Body of pancreas (tissue), 4 donors: ENCODE measurements at regions not wholly inside any gene's neighbourhood (a gene's known extent, or its start where the extent isn't known, plus 50 kb on each side); places are given as distances from the start of the nearest gene placed in this dataset.

Experiments used
- ATAC-seq: fragments of 150-250 bp; one replicate; pipeline ENCODE4 v1.9.1; 2016
- DNase-seq, 4 donors: peaks; one replicate each; pipeline ENCODE4 v3.0.0-alpha.2; 2019
- H3K27ac ChIP-seq, 4 donors: fragments of 200-600 bp; sonication (generic); 1 replicate in 3 of 4; 2 replicates in 1 of 4; pipeline versions ENCODE4 v1.5.1 to v1.6.1; 2016 to 2019; ENCODE audit warnings: mild to moderate bottlenecking in 1 of 4, mixed read lengths in 1 of 4, moderate library complexity in 1 of 4
- H3K27me3 ChIP-seq, 2 donors: fragments of 200-600 bp; sonication (generic); one replicate each; pipeline ENCODE4 v1.6.0; 2016; ENCODE audit warnings: mild to moderate bottlenecking in 1 of 2
- H3K36me3 ChIP-seq, 2 donors: fragments of 200-600 bp; sonication (generic); replicated peaks in 1 of 2; 2 replicates each; pipeline ENCODE4 v1.5.1; 2016; ENCODE audit warnings: low read depth in 2 of 2; ENCODE audit not compliant: insufficient read depth in 1 of 2
- H3K4me1 ChIP-seq: fragments of 200-600 bp; sonication (generic); one replicate; pipeline ENCODE4 v1.6.0; 2016
- H3K4me3 ChIP-seq, 2 donors: fragments of 200-600 bp; sonication (generic); 1 replicate in 1 of 2; 2 replicates in 1 of 2; pipeline ENCODE4 v1.5.1; 2016 to 2019
- H3K9me3 ChIP-seq, 3 donors: fragments of 200-600 bp; sonication (generic); 1 replicate in 2 of 3; 2 replicates in 1 of 3; pipeline ENCODE4 v1.5.1; 2016
- CTCF ChIP-seq, 7 experiments: fragments of 450-650 bp in 4 of 7; fragments of 200-600 bp in 3 of 7; sonication (generic) in 3 of 7; IDR thresholded peaks; one replicate each; pipeline ENCODE4 v1.5.1; 2016 to 2019; ENCODE audit warnings: antibody characterized with exemption in 7 of 7
- POLR2A ChIP-seq, 3 donors: fragments of 450-650 bp; IDR thresholded peaks; one replicate each; pipeline ENCODE4 v1.6.1; 2016; ENCODE audit warnings: antibody characterized with exemption in 3 of 3, mild to moderate bottlenecking in 2 of 3
- WGBS, 2 donors: methylation state at CpG; one replicate each; pipeline ENCODE4 v1.1.5; 2017; 5-methylcytosine and 5-hydroxymethylcytosine counted together
- intact Hi-C: fragments of 100-400 bp; cut with DNase I; formaldehyde crosslinking; loops from one replicate; pipeline ENCODE4 v1.15.1; 2023

- DNase-seq (no peak), ATAC-seq (no peak)
- Histone ChIP-seq H3K27ac (no peak overlapping the region), H3K4me3 (no peak overlapping the region), H3K9me3 (no peaks in the 10 kb centered on the region), H3K36me3 (no peaks in the 10 kb centered on the region), H3K4me1 (no peaks in the 10 kb centered on the region), H3K27me3 (no peaks in the 10 kb centered on the region)
- TF ChIP-seq POLR2A (IDR thresholded peaks at IDR 0.05) (no peak), CTCF (IDR thresholded peaks at IDR 0.05) (no peak)
- 79 to 83% methylated on average over 13 of the region's 13 CpGs for WGBS, 2 donors
- intact Hi-C loops = no loop called here
These were observed 731.7 kb upstream of the ID2 start for GRCh38 chr2:7950035-7950612.

DNA sequence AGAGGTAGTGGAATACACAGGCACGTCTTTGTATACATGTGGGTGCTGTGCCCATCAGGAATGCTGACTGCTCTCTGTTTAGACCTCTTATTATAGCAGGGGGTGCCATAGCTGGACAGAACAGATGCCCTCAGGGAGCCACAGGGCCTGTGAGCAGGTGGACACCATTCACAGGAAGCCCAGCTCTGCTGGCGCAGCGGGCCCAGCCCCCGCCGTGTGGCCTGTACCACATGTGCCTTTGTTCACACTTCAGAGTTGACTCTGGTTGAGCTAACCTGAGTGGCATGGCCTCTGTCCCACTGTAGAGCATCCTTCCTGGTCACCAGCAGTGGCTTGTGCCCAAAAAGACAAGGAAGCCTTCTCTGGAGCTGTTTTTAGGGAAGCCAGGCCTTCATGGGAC, 730.9 kb upstream of the ID2 start:
- Histone ChIP-seq H3K36me3 (no peaks in the 10 kb centered on the region), H3K9me3 (no peaks in the 10 kb centered on the region), H3K4me1 (no peaks in the 10 kb centered on the region), H3K4me3 (no peak overlapping the region), H3K27me3 (no peaks in the 10 kb centered on the region), H3K27ac (no peak overlapping the region)
- TF ChIP-seq POLR2A (IDR thresholded peaks at IDR 0.05) (no peak), CTCF (IDR thresholded peaks at IDR 0.05) (no peak)
- 96 to 100% methylated on average over 5 of the region's 5 CpGs for WGBS, 2 donors
- DNase-seq (no peak), ATAC-seq (no peak)
- intact Hi-C loops = no loop called here

GRCh38 chr2:7951490-7951889, 730.4 kb upstream of the ID2 start:
- ATAC-seq (no peak), DNase-seq (no peak)
- no peak for TF ChIP-seq CTCF (IDR thresholded peaks at IDR 0.05)
- H3K4me1 ChIP-seq = no peaks in the 10 kb centered on the region
- H3K9me3 ChIP-seq = no peaks in the 10 kb centered on the region
- no peaks in the 10 kb centered on the region for H3K27me3 ChIP-seq
- whole genome bisulfite sequencing, 2 donors = 93 to 98% methylated on average over 1 of the region's 1 CpG
- H3K27ac ChIP-seq = no peak overlapping the region
- no peaks in the 10 kb centered on the region for H3K36me3 ChIP-seq
- no peak overlapping the region for H3K4me3 ChIP-seq
- intact Hi-C loops = no loop called here

GRCh38 chr2:7952046-7952745, 729.7 kb upstream of the ID2 start:
- Histone ChIP-seq H3K36me3 (no peaks in the 10 kb centered on the region), H3K9me3 (no peaks in the 10 kb centered on the region), H3K27me3 (no peaks in the 10 kb centered on the region), H3K4me3 (no peak overlapping the region), H3K27ac (no peak overlapping the region), H3K4me1 (no peaks in the 10 kb centered on the region)
- WGBS, 2 donors = 68 to 75% methylated on average over 15 of the region's 15 CpGs
- TF ChIP-seq CTCF (IDR thresholded peaks at IDR 0.05) (no peak), POLR2A (IDR thresholded peaks at IDR 0.05) (no peak)
- intact Hi-C loops = no loop called here
- ATAC-seq (no peak), DNase-seq (no peak)

DNA sequence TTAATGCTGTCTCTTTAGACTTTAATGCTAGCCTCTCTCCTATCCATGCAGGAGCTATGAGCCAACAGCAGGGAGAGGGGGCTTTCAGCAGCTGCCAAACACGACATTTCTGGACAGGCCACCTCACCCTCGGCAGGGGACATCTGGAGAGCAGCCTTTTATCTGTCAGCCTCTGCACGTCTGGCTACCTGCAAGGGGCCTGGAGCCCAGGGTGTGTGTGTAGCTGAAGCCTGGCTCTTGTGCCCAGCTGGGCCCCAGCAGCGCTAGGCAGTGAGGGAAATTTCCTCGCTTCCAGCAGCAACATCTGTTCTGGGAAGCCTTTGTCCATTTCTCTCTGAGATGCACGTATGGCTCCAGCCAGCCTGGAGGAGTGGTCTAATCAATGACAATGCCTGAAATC, 728.7 kb upstream of the ID2 start:
- ATAC-seq (no peak), DNase-seq (no peak)
- Histone ChIP-seq H3K9me3 (no peaks in the 10 kb centered on the region), H3K36me3 (no peaks in the 10 kb centered on the region), H3K4me1 (no peaks in the 10 kb centered on the region), H3K27me3 (no peaks in the 10 kb centered on the region), H3K4me3 (no peak overlapping the region), H3K27ac (no peak overlapping the region)
- TF ChIP-seq POLR2A (IDR thresholded peaks at IDR 0.05) (no peak), CTCF (IDR thresholded peaks at IDR 0.05) (no peak)
- 74 to 96% methylated on average over 4 to 6 of the region's 6 CpGs for WGBS, 2 donors
- intact Hi-C loops = no loop called here
